22Rv1 (cell line): ENCODE measurements at regions not wholly inside any gene's neighbourhood (a gene's known extent, or its start where the extent isn't known, plus 50 kb on each side); places are given as distances from the start of the nearest gene placed in this dataset.

ENCODE experiments used
- H3K27ac ChIP-seq: fragments of 450-650 bp; 2 replicates; pipeline ENCODE4 v1.5.1; 2017
- CTCF ChIP-seq: fragments of 450-650 bp; IDR thresholded peaks from 2 replicates; pipeline ENCODE4 v1.5.1; 2017; ENCODE audit warnings: mild to moderate bottlenecking
- ZFX ChIP-seq: fragments of 450-650 bp; IDR thresholded peaks from 2 replicates; pipeline ENCODE4 v1.6.1; 2017; ENCODE audit warnings: antibody characterized with exemption, borderline replicate concordance

GRCh38 chr3:109728861-109729494 lies 391.6 kb upstream of the DPPA4 start:
- TF ChIP-seq ZFX (no peak), CTCF (no peak)

GRCh38 chr3:109731639-109732473 lies 394.5 kb upstream of the DPPA4 start:
- no peak for TF ChIP-seq ZFX
- TF ChIP-seq CTCF: peak; percentile 85
- no peak overlapping the region for H3K27ac ChIP-seq

More at GRCh38 chr3:109728861-109729494, 391.6 kb upstream of the DPPA4 start:
- H3K27ac ChIP-seq: no peak overlapping the region

- TF ChIP-seq ZFX: no peak
- no peak for TF ChIP-seq CTCF
- H3K27ac ChIP-seq: no peak overlapping the region
These were observed 406.6 kb upstream of the DPPA4 start for GRCh38 chr3:109743981-109744380.

- H3K27ac ChIP-seq: no peak overlapping the region
- TF ChIP-seq ZFX: no peak
- no peak for TF ChIP-seq CTCF
These were observed 435.2 kb upstream of the DPPA4 start for GRCh38 chr3:109772520-109772919.

GRCh38 chr3:109774108-109774507 lies 436.8 kb upstream of the DPPA4 start:
- H3K27ac ChIP-seq: no peak overlapping the region
- no peak for TF ChIP-seq ZFX
- no peak for TF ChIP-seq CTCF

- TF ChIP-seq ZFX: no peak
- no peak for TF ChIP-seq CTCF
- no peak overlapping the region for H3K27ac ChIP-seq
These were observed 446.9 kb upstream of the DPPA4 start for GRCh38 chr3:109784285-109784684.
